Renal pelvis (tissue), 1 donor: ENCODE measurements at regions not wholly inside any gene's neighbourhood (a gene's known extent, or its start where the extent isn't known, plus 50 kb on each side); places are given as distances from the start of the nearest gene placed in this dataset.
A peak's percentile ranks its signal among the peaks of the same experiment; 100 is the strongest.
"Not testable (repeated sequence)": the region's sequence is repeated elsewhere in the genome, so short reads cannot be mapped to it uniquely, and the experiment has no call there.

Experiments used
- DNase-seq: peaks from one replicate; pipeline ENCODE4 v3.0.0-alpha.2; 2013

DNA sequence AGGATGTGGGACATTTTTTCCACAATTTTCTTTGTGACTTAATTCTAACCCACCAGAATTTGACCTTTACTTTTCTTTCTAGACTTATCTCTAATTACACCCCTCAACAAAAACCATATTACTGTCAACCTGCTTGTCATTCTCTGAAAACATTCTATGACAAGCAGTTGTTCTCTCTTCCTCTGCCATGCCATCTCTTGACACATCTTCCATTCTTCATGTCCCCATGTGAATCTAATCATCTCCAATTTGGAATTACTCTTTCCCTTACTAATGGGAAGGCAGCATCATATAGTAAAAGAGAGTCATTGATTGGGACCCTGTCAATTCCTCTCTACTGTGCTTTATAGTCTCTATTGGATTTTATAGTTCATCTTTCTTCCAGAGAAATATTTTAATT lies 61.3 kb upstream of the P2RY1 start:
- no peak for DNase-seq

DNA sequence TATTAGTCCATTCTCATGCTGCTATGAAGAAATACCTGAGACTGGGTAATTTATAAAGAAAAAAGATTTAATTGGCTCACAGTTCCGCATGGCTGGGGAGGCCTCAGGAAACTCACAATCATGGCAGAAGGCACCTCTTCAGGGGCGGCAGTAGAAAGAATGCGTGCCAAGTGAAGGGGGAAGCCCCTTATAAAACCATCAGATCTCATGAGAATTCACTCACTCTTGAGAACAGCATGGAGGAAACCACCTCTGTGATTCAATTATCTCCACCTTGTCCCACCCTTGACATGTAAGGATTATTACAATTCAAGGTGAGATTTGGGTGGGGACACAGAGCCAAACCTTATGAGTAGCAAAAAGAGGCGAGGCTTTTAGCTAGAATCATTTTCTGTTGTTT lies 60.7 kb upstream of the P2RY1 start:
- DNase-seq, result not testable (repeated sequence)

DNA sequence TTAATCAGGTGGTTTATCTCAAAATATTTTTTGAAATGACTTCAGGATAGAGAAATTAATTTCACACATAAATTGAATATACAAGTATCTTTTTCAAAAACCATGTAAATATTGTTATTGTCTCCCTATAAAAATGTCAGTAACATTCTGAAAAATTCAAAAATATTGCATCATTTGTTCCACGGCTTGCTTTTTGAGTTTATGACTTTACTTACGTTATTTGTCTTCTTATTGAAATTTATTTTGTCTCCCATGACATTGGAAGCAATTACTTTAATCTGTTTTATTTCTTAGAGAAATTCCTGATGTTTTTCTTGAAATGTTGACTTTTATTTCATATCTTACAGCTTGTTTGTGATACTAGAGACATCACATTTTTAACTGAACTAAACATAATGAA lies 56.9 kb upstream of the P2RY1 start:
- DNase-seq, result peak; percentile 22

DNA sequence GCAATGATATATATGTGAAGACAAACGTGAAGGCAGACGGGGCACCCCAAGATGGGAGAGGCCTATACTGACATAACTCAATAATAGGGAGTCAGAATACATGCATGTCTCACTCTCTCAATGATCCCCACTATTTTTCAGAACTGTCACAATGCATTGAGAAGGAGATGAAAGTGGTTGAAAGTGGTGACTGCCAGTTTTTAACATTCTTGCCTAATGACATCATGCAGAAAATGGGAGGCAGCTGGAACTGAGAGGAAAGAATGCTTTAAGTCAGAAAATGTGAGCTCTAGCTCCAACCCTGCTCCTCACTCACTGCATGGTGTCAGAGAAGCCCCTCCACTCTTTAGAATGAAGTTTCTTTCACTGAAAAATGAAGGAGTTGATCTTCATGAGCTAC lies 55.3 kb upstream of the P2RY1 start:
- peak; percentile 42 for DNase-seq

DNA sequence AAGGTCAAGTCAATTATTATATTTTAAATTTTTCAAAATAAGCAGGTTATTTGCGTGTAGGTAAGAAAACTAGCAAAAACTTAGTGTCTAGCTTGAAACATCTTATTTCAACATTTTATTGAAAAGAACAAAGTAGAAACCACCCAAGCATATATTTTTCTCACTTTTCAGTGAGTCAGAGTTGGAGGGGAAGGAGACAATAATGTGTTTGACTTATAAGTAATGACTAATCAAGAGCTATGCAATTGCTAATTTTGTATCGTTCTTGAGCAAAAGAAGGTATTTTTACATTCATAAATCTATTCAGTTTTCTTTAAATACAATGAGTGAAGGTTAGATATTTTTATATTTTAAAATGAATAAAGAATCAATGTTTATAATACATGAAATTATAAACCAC lies 54.4 kb upstream of the P2RY1 start:
- no peak for DNase-seq

DNA sequence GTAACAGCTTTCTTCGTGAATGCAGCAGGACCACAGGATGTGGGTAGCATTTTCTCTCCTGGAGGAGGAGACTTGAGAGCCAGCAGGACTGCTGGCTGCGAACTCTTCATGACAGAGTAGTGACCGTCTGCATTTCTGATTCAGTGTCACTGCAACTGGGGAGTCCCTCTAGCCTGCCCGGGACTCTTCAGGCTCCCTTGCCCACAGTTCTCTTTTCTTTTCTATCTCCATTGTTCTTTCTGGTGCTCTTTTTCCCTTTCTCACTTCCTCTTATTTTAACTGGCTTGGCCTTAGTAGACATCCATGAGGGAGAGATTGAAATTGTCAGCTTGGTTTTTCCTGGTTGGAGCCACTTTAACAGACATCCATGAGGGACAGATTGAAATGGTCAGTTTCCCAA lies 49.9 kb upstream of the P2RY1 start:
- no peak for DNase-seq
